ENCODE measurements at regions not wholly inside any gene's neighbourhood (a gene's known extent, or its start where the extent isn't known, plus 50 kb on each side); places are given as distances from the start of the nearest gene placed in this dataset.
"Not testable (repeated sequence)": the region's sequence is repeated elsewhere in the genome, so short reads cannot be mapped to it uniquely, and the experiment has no call there.

- no peak for DNase-seq (ENCODE audit: low read depth, low spot score)
- TF ChIP-seq POLR2AphosphoS5 (IDR thresholded peaks at IDR 0.05; ENCODE audit: borderline replicate concordance, low read depth, low read length) (no peak), FOXP2 (optimal IDR thresholded peaks at IDR 0.05; ENCODE audit: control extremely low read depth, extremely low read length, insufficient read depth) (no peak), EZH2 (IDR thresholded peaks at IDR 0.05) (no peak)
- H3K27ac ChIP-seq: no peak overlapping the region
Measured at GRCh38 chr18:6569813-6570212, 155.1 kb upstream of the L3MBTL4 start.

GRCh38 chr18:6570581-6571238, 156.0 kb upstream of the L3MBTL4 start:
- H3K27ac ChIP-seq: no peak overlapping the region
- H3K9ac ChIP-seq (ENCODE audit: insufficient read length): no peak overlapping the region
- no peak for TF ChIP-seq POLR2AphosphoS5 (IDR thresholded peaks at IDR 0.05; ENCODE audit: borderline replicate concordance, low read depth, low read length)
- no peak for TF ChIP-seq EZH2 (IDR thresholded peaks at IDR 0.05)
- TF ChIP-seq FOXP2 (optimal IDR thresholded peaks at IDR 0.05; ENCODE audit: control extremely low read depth, extremely low read length, insufficient read depth): no peak
- no peaks in the 10 kb centered on the region for H3K36me3 ChIP-seq (ENCODE audit: insufficient read depth, low read length)
- H3K9me3 ChIP-seq (ENCODE audit: low read depth, low read length): no peaks in the 10 kb centered on the region
- no peak overlapping the region for H3K4me3 ChIP-seq
- DNase-seq (ENCODE audit: low read depth, low spot score): no peak

More at GRCh38 chr18:6569813-6570212, 155.1 kb upstream of the L3MBTL4 start:
- Histone ChIP-seq H3K36me3 (ENCODE audit: insufficient read depth, low read length) (no peaks in the 10 kb centered on the region), H3K9me3 (ENCODE audit: low read depth, low read length) (no peaks in the 10 kb centered on the region), H3K4me3 (no peak overlapping the region), H3K9ac (ENCODE audit: insufficient read length) (no peak overlapping the region)

GRCh38 chr18:6571239-6571602, 156.5 kb upstream of the L3MBTL4 start:
- Histone ChIP-seq H3K4me3 (no peak overlapping the region), H3K9me3 (ENCODE audit: low read depth, low read length) (no peaks in the 10 kb centered on the region), H3K27ac (no peak overlapping the region), H3K9ac (ENCODE audit: insufficient read length) (no peak overlapping the region), H3K36me3 (ENCODE audit: insufficient read depth, low read length) (no peaks in the 10 kb centered on the region)
- no peak for DNase-seq (ENCODE audit: low read depth, low spot score)
- TF ChIP-seq FOXP2 (optimal IDR thresholded peaks at IDR 0.05; ENCODE audit: control extremely low read depth, extremely low read length, insufficient read depth): no peak
- TF ChIP-seq EZH2 (IDR thresholded peaks at IDR 0.05): no peak
- no peak for TF ChIP-seq POLR2AphosphoS5 (IDR thresholded peaks at IDR 0.05; ENCODE audit: borderline replicate concordance, low read depth, low read length)

- not testable (repeated sequence) for H3K27ac ChIP-seq; H3K9me3 ChIP-seq (ENCODE audit: low read depth, low read length); DNase-seq (ENCODE audit: low read depth, low spot score); H3K36me3 ChIP-seq (ENCODE audit: insufficient read depth, low read length); H3K4me3 ChIP-seq; H3K9ac ChIP-seq (ENCODE audit: insufficient read length)
Measured at GRCh38 chr18:6572192-6572591, 157.3 kb upstream of the ARHGAP28 start.

GRCh38 chr18:6574631-6575030, 154.9 kb upstream of the ARHGAP28 start:
- no peak for DNase-seq (ENCODE audit: low read depth, low spot score)
- Histone ChIP-seq H3K9me3 (ENCODE audit: low read depth, low read length) (no peaks in the 10 kb centered on the region), H3K9ac (ENCODE audit: insufficient read length) (no peak overlapping the region), H3K4me3 (no peak overlapping the region), H3K36me3 (ENCODE audit: insufficient read depth, low read length) (no peaks in the 10 kb centered on the region), H3K27ac (no peak overlapping the region)
- no peak for TF ChIP-seq EZH2 (IDR thresholded peaks at IDR 0.05)
- no peak for TF ChIP-seq POLR2AphosphoS5 (IDR thresholded peaks at IDR 0.05; ENCODE audit: borderline replicate concordance, low read depth, low read length)
- no peak for TF ChIP-seq FOXP2 (optimal IDR thresholded peaks at IDR 0.05; ENCODE audit: control extremely low read depth, extremely low read length, insufficient read depth)

- DNase-seq (ENCODE audit: low read depth, low spot score): no peak
- no peak overlapping the region for H3K9ac ChIP-seq (ENCODE audit: insufficient read length)
- TF ChIP-seq FOXP2 (optimal IDR thresholded peaks at IDR 0.05; ENCODE audit: control extremely low read depth, extremely low read length, insufficient read depth) (no peak), POLR2AphosphoS5 (IDR thresholded peaks at IDR 0.05; ENCODE audit: borderline replicate concordance, low read depth, low read length) (no peak), EZH2 (IDR thresholded peaks at IDR 0.05) (no peak)
- no peak overlapping the region for H3K27ac ChIP-seq
- no peaks in the 10 kb centered on the region for H3K9me3 ChIP-seq (ENCODE audit: low read depth, low read length)
- H3K4me3 ChIP-seq: no peak overlapping the region
- H3K36me3 ChIP-seq (ENCODE audit: insufficient read depth, low read length): no peaks in the 10 kb centered on the region
Measured at GRCh38 chr18:6575908-6576307, 153.6 kb upstream of the ARHGAP28 start.

GRCh38 chr18:6576718-6577375, 152.7 kb upstream of the ARHGAP28 start:
- Histone ChIP-seq H3K27ac (no peak overlapping the region), H3K9ac (ENCODE audit: insufficient read length) (no peak overlapping the region), H3K9me3 (ENCODE audit: low read depth, low read length) (no peaks in the 10 kb centered on the region), H3K36me3 (ENCODE audit: insufficient read depth, low read length) (no peaks in the 10 kb centered on the region), H3K4me3 (no peak overlapping the region)
- DNase-seq (ENCODE audit: low read depth, low spot score): no peak
- TF ChIP-seq FOXP2 (optimal IDR thresholded peaks at IDR 0.05; ENCODE audit: control extremely low read depth, extremely low read length, insufficient read depth): no peak
- no peak for TF ChIP-seq POLR2AphosphoS5 (IDR thresholded peaks at IDR 0.05; ENCODE audit: borderline replicate concordance, low read depth, low read length)
- no peak for TF ChIP-seq EZH2 (IDR thresholded peaks at IDR 0.05)

- no peak overlapping the region for H3K4me3 ChIP-seq
- no peaks in the 10 kb centered on the region for H3K36me3 ChIP-seq (ENCODE audit: insufficient read depth, low read length)
- H3K9me3 ChIP-seq (ENCODE audit: low read depth, low read length): no peaks in the 10 kb centered on the region
- no peak overlapping the region for H3K27ac ChIP-seq
- TF ChIP-seq FOXP2 (optimal IDR thresholded peaks at IDR 0.05; ENCODE audit: control extremely low read depth, extremely low read length, insufficient read depth) (no peak), EZH2 (IDR thresholded peaks at IDR 0.05) (no peak), POLR2AphosphoS5 (IDR thresholded peaks at IDR 0.05; ENCODE audit: borderline replicate concordance, low read depth, low read length) (no peak)
- no peak for DNase-seq (ENCODE audit: low read depth, low spot score)
- H3K9ac ChIP-seq (ENCODE audit: insufficient read length): no peak overlapping the region
Measured at GRCh38 chr18:6578686-6579085, 150.8 kb upstream of the ARHGAP28 start.

- no peak overlapping the region for H3K27ac ChIP-seq
- H3K9ac ChIP-seq (ENCODE audit: insufficient read length): no peak overlapping the region
- no peak for TF ChIP-seq EZH2 (IDR thresholded peaks at IDR 0.05)
- no peak for TF ChIP-seq FOXP2 (optimal IDR thresholded peaks at IDR 0.05; ENCODE audit: control extremely low read depth, extremely low read length, insufficient read depth)
- TF ChIP-seq POLR2AphosphoS5 (IDR thresholded peaks at IDR 0.05; ENCODE audit: borderline replicate concordance, low read depth, low read length): no peak
- H3K36me3 ChIP-seq (ENCODE audit: insufficient read depth, low read length): no peaks in the 10 kb centered on the region
- no peaks in the 10 kb centered on the region for H3K9me3 ChIP-seq (ENCODE audit: low read depth, low read length)
- no peak for DNase-seq (ENCODE audit: low read depth, low spot score)
- no peak overlapping the region for H3K4me3 ChIP-seq
Measured at GRCh38 chr18:6579486-6579885, 150.0 kb upstream of the ARHGAP28 start.
